PC-9 (cell line): ENCODE measurements at regions not wholly inside any gene's neighbourhood (a gene's known extent, or its start where the extent isn't known, plus 50 kb on each side); places are given as distances from the start of the nearest gene placed in this dataset.
A peak's percentile ranks its signal among the peaks of the same experiment; 100 is the strongest.

Experiments
- BruUV-seq: library from RNA; stranded (reverse); fragments of 400-500 nt; replicated peaks from 2 replicates; lab custom pipeline; 2021; lab: Mats Ljungman, UMichigan
- CTCF ChIA-PET: fragments of 300-600 bp; sonication (Branson Sonifier 250); formaldehyde crosslinking; loops from one replicate; lab custom pipeline; 2022; ENCODE audit warnings: antibody characterized with exemption; lab: Charles Lee
- POLR2A ChIA-PET: fragments of 300-600 bp; sonication (Branson Sonifier 250); formaldehyde crosslinking; loops from one replicate; lab custom pipeline; 2022; ENCODE audit warnings: antibody characterized with exemption; ENCODE audit not compliant: unreplicated experiment; lab: Charles Lee
- DNase-seq, 2 experiments: peaks; one replicate each; pipeline versions ENCODE4 v3.0.0 to v3.0.0-alpha.2; 2015 to 2022; ENCODE audit warnings: mixed read lengths in 1 of 2
- H2AFZ ChIP-seq: fragments of 200-600 bp; sonication (generic); 2 replicates; pipeline ENCODE4 v1.8.1; 2017; ENCODE audit warnings: antibody characterized with exemption
- H3F3A ChIP-seq: fragments of 200-600 bp; sonication (generic); 2 replicates; pipeline ENCODE4 v1.8.1; 2017; ENCODE audit warnings: antibody characterized with exemption, mild to moderate bottlenecking, low read depth; ENCODE audit not compliant: insufficient read depth
- H3K27ac ChIP-seq: fragments of 200-600 bp; sonication (generic); 2 replicates; pipeline ENCODE4 v1.6.1; 2016; ENCODE audit warnings: mixed run types
- H3K27me3 ChIP-seq: fragments of 200-600 bp; sonication (generic); 2 replicates; pipeline ENCODE4 v1.6.1; 2016; ENCODE audit warnings: low read depth, mixed run types; ENCODE audit not compliant: insufficient read depth
- H3K36me3 ChIP-seq: fragments of 200-600 bp; sonication (generic); 2 replicates; pipeline ENCODE4 v1.6.1; 2016; ENCODE audit warnings: low read depth, mixed run types
- H3K4me1 ChIP-seq: fragments of 200-600 bp; sonication (generic); replicated peaks from 2 replicates; pipeline ENCODE4 v1.6.1; 2016; ENCODE audit warnings: mixed run types; ENCODE audit not compliant: insufficient read depth
- H3K4me2 ChIP-seq: fragments of 200-600 bp; sonication (generic); 2 replicates; pipeline ENCODE4 v1.6.1; 2017; ENCODE audit warnings: mixed run types
- H3K4me3 ChIP-seq: fragments of 200-600 bp; sonication (generic); 2 replicates; pipeline ENCODE4 v1.6.1; 2016; ENCODE audit warnings: mixed run types
- H3K79me2 ChIP-seq: fragments of 200-600 bp; sonication (generic); 2 replicates; pipeline ENCODE4 v1.6.1; 2017; ENCODE audit warnings: low read depth, mixed run types
- H3K9me2 ChIP-seq: fragments of 200-600 bp; sonication (generic); 2 replicates; pipeline ENCODE4 v1.8.1; 2017; ENCODE audit warnings: mild to moderate bottlenecking; ENCODE audit not compliant: insufficient read depth
- H3K9me3 ChIP-seq: fragments of 200-600 bp; sonication (generic); 2 replicates; pipeline ENCODE4 v1.8.1; 2016; ENCODE audit warnings: low read depth; ENCODE audit not compliant: insufficient read depth
- H4K20me1 ChIP-seq: fragments of 200-600 bp; sonication (generic); 2 replicates; pipeline ENCODE4 v1.8.1; 2017; ENCODE audit not compliant: insufficient read depth
- EZH2 ChIP-seq: fragments of 200-600 bp; sonication (generic); IDR thresholded peaks from 2 replicates; pipeline ENCODE4 v1.8.0; 2017; ENCODE audit warnings: antibody characterized with exemption, low read depth
- intact Hi-C: fragments of 100-400 bp; cut with micrococcal nuclease; formaldehyde crosslinking; loops from one replicate; pipeline ENCODE4 v1.10.0; 2022; ENCODE audit not compliant: unreplicated experiment
- TF ChIP-seq, protein P1 (sequence below): fragments of 200-600 bp; sonication (generic); conservative IDR thresholded peaks from 2 replicates; pipeline ENCODE4 v1.6.1; 2017; ENCODE audit warnings: mixed run types, antibody characterized with exemption, mild to moderate bottlenecking, moderate library complexity

DNA sequence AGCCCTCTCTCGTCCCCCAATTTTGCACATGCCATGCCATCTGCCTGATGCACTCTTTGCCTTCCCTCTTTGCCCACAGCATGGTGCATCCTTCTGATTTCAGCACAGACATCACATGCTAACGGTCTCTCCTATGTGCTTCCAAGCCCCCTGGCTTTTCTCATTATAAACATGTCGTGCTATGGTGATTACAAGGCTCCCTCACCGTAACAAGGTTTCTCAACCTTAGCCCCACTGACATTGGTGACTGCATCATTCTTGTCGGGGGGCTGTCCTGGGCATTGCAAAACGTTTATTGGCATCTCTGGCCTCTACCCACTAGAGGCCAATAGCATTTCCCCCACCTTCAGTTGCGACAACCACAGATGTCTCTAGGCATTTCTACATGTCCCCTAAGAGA is 187.2 kb downstream of the TFAP2C start:
- Histone ChIP-seq H4K20me1 (no peaks in the 10 kb centered on the region), H3K36me3 (no peaks in the 10 kb centered on the region), H3K4me1 (peaks cover 7% of the 10 kb centered on the region; the same call in 1 of the 2 replicates), H3F3A (no peaks in the 10 kb centered on the region), H2AFZ (no peak overlapping the region), H3K79me2 (no peaks in the 10 kb centered on the region), H3K27me3 (no peaks in the 10 kb centered on the region), H3K4me3 (no peak overlapping the region), H3K27ac (no peak overlapping the region), H3K9me3 (no peaks in the 10 kb centered on the region), H3K9me2 (no peaks in the 10 kb centered on the region), H3K4me2 (no peak overlapping the region)
- ChIA-PET CTCF (no interaction called here), POLR2A (no interaction called here)
- BruUV-seq: no TSS peak
- no peak for DNase-seq
- intact Hi-C loops: no loop called here
- TF ChIP-seq, protein P1, sequence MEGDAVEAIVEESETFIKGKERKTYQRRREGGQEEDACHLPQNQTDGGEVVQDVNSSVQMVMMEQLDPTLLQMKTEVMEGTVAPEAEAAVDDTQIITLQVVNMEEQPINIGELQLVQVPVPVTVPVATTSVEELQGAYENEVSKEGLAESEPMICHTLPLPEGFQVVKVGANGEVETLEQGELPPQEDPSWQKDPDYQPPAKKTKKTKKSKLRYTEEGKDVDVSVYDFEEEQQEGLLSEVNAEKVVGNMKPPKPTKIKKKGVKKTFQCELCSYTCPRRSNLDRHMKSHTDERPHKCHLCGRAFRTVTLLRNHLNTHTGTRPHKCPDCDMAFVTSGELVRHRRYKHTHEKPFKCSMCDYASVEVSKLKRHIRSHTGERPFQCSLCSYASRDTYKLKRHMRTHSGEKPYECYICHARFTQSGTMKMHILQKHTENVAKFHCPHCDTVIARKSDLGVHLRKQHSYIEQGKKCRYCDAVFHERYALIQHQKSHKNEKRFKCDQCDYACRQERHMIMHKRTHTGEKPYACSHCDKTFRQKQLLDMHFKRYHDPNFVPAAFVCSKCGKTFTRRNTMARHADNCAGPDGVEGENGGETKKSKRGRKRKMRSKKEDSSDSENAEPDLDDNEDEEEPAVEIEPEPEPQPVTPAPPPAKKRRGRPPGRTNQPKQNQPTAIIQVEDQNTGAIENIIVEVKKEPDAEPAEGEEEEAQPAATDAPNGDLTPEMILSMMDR: no peak
- no peak for TF ChIP-seq EZH2

DNA sequence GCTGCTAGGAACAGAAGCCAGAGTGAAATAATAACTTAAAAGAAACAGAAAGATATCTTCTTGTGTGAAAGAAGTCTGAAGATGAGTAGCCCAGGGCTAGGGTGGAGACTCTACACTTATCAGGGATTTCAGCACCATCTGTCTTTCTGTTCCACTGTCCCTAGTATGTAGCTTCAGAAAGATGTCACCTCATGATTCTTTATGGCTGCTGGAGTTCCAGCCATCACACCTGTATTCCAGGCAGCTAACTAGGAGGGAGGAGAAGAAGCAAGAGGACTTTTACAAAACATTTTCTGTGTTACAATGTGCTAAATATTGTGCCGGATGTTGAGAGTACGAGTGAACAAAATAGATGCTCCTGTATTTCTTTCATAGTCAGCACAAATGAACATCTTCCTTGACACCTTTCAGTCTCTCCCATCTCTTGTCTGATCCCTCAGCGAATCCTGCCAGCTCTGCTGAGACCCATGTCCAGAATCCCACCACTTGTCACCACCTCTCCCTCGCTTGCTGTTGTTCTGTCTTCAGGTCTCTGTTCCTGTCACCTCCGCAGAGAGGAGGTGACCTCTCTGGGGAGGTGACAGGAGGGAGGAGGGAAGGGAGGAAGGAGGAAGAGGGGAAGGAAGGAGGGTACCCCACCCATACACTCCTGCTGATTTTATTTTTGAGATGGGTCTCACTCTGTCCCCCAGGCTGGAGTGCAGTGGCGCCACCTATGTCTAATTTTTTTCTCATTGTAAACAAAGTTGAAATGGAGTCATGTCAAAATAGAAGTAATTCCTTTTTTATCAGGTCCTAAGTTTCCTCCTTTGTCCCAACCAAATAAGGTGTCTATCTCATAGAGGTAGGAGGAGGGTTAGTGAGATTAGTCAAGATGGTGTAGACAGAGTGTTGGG is 188.9 kb downstream of the TFAP2C start:
- H3K27me3 ChIP-seq: no peaks in the 10 kb centered on the region
- no peak for TF ChIP-seq EZH2
- TF ChIP-seq, protein P1: peak; percentile 50; the same call in 1 of the 2 replicates
- H3K9me3 ChIP-seq: no peaks in the 10 kb centered on the region
- ChIA-PET POLR2A (no interaction called here), CTCF (no interaction called here)
- H4K20me1 ChIP-seq: no peaks in the 10 kb centered on the region
- intact Hi-C loops: no loop called here
- BruUV-seq: no TSS peak
- no peaks in the 10 kb centered on the region for H3K9me2 ChIP-seq
- no peak overlapping the region for H3K27ac ChIP-seq
- no peaks in the 10 kb centered on the region for H3K79me2 ChIP-seq
- H3K4me3 ChIP-seq: no peak overlapping the region
- H3K36me3 ChIP-seq: no peaks in the 10 kb centered on the region
- DNase-seq: no peak
- no peaks in the 10 kb centered on the region for H3F3A ChIP-seq
- H3K4me2 ChIP-seq: no peak overlapping the region
- peaks cover 7% of the 10 kb centered on the region; the same call in 1 of the 2 replicates for H3K4me1 ChIP-seq
- H2AFZ ChIP-seq: no peak overlapping the region

DNA sequence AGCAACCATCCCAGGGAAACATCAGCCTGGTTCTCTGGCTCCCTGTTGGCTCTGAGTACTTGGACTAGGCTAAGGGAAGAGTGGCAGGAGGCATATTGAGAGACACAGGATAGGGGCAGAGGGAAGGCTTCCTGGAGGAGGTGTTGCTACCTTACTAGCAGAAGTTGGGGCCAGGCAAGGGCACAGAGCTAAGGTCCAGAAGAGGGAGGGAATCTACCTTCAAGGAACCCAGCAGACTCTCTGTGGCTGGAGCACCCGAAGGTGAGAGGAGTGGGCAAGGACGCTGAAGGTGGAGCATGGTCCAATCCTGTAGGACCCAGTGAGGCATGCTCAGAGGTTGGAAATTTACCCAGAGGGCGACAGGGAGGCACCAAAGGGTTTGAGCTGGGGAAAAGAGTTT is 191.9 kb downstream of the TFAP2C start:
- Histone ChIP-seq H2AFZ (no peak overlapping the region), H3K79me2 (no peaks in the 10 kb centered on the region), H3K9me3 (no peaks in the 10 kb centered on the region), H3K27ac (no peak overlapping the region), H3K4me2 (no peak overlapping the region), H3K9me2 (no peaks in the 10 kb centered on the region), H3K27me3 (no peaks in the 10 kb centered on the region), H3K4me1 (peaks cover under 1% of the 10 kb centered on the region; the same call in 1 of the 2 replicates), H3K4me3 (no peak overlapping the region), H3K36me3 (no peaks in the 10 kb centered on the region), H3F3A (no peaks in the 10 kb centered on the region), H4K20me1 (no peaks in the 10 kb centered on the region)
- BruUV-seq: no TSS peak
- intact Hi-C loops: no loop called here
- no peak for DNase-seq
- ChIA-PET POLR2A (interaction anchor here (0.7 kb wide), 1 partner anchor 73 kb away, joined by 13 read pairs; no protein-coding TSS in a partner anchor), CTCF (interaction anchor here (0.6 kb wide), 1 partner anchor 173 kb away, joined by 4 read pairs; no protein-coding TSS in a partner anchor)
- no peak for TF ChIP-seq EZH2
- TF ChIP-seq, protein P1: no peak
